ENCODE measurements at regions not wholly inside any gene's neighbourhood (a gene's known extent, or its start where the extent isn't known, plus 50 kb on each side); places are given as distances from the start of the nearest gene placed in this dataset.
"Not testable (repeated sequence)": the region's sequence is repeated elsewhere in the genome, so short reads cannot be mapped to it uniquely, and the experiment has no call there.

DNA sequence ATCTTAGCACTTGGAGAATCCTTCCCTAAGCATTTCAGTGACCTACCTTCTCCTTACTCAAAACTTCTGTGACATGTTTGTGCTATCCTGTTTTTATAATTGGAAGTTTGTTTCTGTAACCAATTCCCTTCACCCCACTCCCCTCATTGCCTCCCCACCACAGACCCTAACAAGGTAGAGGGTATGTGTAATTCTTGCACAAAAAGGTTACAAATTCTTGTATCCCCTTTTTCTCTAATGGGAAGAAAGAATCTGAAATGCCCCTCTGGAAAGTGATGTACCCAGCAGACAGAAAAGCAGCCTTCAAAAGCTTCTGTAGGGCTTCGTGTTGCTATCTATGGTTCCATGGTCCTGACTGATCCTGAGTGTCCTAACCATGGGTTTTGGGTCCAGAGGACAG lies 111.7 kb upstream of the TMEM170B start:
- FAIRE-seq, result no peak

- peak; percentile 5 for FAIRE-seq
Observed at GRCh38 chr6:11425431-11425871, 112.1 kb upstream of the TMEM170B start.

DNA sequence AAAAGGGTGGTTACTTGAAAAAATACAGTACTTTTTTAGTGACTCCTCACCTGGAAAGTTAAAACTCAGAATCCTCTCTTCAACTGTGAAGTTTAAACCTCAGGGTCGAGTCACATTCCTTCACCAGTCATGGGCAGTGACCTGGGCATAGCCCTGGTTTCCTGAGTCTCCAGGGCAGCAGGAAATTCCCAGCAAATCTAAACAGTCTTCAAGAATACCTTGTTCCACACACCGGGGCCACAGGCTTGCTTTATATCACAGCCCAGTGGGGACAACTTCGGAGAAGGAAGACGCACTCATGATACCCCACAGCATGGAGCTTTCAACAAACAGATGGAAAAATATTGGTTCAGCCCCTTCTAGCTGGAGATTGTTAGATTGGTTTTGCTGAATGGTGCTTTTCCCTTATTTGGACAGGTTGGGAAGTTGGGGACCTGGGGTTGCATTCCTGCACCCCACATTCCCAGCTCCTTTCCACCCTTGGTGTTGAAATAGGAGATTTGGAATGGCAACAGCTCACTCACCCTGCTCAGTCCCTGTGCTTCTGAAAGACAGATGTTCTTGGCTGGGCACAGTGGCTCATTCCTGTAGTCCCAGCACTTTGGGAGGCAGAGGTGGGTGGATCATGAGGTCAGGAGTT lies 113.0 kb upstream of the TMEM170B start:
- FAIRE-seq, result no peak

- no peak for FAIRE-seq
Observed at GRCh38 chr6:11423667-11424066, 113.9 kb upstream of the TMEM170B start.

GRCh38 chr6:11423072-11423471 lies 114.5 kb upstream of the TMEM170B start:
- no peak for FAIRE-seq

DNA sequence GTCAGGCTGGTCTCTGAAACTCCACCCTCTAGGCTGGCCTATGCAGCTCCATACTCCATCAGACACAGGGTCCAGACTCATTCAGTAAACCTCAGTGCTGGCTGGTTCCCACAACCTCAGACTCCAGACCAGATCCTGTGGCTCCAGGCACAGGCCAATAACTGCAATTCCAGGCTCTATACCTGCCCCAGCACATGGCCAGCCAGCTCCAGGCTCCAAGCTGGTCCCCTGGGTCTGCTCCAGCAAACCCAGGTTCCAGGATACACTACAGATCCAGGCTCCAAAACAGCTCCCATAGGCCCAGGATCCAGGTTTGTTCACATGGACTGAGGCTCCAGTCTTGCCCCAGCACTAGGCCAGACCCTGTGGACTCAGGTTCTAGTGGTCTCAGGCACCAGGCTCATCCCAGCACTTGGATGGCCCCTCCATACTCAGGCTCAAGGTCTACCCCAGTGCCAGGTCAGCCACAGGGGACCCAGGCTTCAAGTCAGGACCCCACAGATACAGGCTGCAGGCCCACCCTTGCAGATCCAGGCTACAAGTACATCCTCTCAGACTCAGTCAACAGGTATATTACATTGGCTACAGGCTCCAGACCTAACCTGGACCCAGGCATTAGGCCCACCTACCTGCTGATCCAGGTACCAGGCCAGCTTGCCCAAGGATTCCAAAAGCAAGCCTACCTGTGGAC lies 117.6 kb upstream of the TMEM170B start:
- FAIRE-seq, result no peak

GRCh38 chr6:11418290-11418905 lies 119.2 kb upstream of the TMEM170B start:
- FAIRE-seq, result no peak

- no peak for FAIRE-seq
Observed at GRCh38 chr6:11416936-11417576, 120.5 kb upstream of the TMEM170B start.

DNA sequence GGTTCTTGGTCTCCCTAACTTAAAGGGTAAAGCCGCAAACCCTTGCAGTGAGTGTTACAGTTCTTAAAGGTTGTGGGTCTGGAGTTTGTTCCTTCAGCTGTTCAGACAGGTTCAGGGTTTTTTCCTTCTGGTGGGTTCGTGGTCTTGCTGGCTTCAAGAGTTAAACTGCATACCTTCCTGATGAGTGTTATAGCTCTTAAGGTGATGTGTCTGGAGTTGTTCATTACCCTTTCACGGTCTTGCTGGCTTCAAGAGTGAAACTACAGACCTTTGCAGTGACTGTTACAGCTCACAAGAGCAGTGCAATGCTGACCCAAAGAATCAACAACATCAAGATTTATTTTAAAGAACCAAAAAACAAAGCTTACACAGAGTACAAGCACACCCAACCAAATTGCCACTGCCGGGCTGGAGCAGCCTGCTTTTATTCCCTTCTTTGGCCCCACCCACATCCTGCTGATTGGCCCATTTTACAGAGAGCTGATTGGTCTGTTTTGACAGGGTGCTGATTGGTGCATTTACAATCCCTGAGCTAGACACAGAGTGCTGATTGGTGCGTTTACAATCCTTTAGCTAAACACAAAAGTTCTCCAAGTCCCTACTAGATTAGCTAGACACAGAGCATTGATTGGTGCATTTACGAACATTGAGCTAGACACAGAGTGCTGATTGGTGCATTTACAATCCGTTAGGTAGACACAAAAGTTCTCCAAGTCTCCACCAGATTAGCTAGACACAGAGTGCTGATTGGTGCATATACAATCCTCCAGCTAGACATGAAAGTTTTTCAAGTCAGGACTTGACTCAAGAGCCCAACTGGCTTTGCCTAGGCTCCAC lies 121.2 kb upstream of the TMEM170B start:
- FAIRE-seq, result not testable (repeated sequence)

GRCh38 chr6:11415557-11415956 lies 122.0 kb upstream of the TMEM170B start:
- no peak for FAIRE-seq

GRCh38 chr6:11414176-11414963 lies 123.2 kb upstream of the TMEM170B start:
- no peak for FAIRE-seq

DNA sequence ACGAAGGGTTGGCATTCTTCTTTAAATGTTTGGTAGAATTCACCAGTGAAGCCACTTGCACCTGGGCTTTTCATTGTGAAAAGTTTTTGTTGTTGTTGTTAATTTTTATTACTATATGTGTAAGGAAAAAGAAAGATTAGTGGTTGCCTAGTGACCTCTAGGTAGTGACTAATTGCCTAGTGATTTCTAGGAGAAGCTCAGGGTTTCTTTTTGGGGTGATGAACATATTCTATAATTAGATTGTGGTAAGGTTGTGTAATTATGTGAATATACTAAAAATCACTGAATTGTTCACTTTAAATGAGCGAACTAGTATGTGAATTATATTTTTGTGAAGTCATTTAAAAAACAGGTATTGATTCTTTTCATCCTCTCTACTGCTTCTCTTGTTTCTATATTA lies 123.8 kb upstream of the TMEM170B start:
- FAIRE-seq, result no peak

- no peak for FAIRE-seq
Observed at GRCh38 chr6:11413117-11413687, 124.3 kb upstream of the TMEM170B start.

GRCh38 chr6:11412616-11413015 lies 124.9 kb upstream of the TMEM170B start:
- FAIRE-seq, result no peak

- FAIRE-seq, result no peak
Observed at GRCh38 chr6:11412011-11412424, 125.5 kb upstream of the TMEM170B start.

DNA sequence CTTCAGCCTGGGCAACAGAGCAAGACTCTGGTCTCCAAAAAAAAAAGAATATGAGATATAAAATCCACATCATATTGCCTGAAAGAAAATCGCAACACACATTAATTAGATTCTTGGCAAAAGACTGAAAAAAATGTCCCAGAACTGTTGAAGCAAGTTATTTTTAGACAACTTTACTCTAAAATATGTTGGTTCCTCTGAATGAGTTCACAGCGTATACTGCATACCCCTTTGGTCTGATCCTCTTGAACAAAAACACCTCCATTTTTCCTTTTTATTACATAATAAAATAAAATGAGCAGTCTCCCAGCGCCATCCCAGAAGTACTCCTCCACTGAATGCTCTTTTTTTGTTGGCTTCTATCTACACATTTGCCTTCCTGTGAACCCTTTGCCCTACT lies 126.0 kb upstream of the TMEM170B start:
- no peak for FAIRE-seq

- no peak for FAIRE-seq
Observed at GRCh38 chr6:11410539-11411307, 126.8 kb upstream of the TMEM170B start.

GRCh38 chr6:11409371-11409770 lies 128.2 kb upstream of the TMEM170B start:
- FAIRE-seq, result no peak

DNA sequence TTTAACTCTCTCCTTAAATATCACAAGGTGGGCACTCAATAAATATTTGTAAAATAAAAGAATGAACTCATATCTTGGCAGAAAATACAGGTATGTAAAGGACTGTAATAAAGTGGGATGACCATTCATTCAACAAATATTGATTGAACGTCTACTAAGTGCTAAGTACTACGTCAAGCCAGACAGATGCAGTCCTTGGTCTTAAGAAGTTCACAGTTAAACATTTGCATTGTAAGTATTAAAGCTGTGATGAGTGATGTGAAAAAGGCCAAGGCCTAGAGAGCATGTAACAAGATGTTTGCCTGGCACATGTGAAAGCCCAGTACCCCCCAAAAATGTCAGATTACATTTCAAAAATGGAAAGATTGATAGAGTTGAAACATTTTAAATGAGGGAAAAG lies 130.1 kb upstream of the TMEM170B start:
- FAIRE-seq, result no peak

- FAIRE-seq, result no peak
Observed at GRCh38 chr6:11404838-11405237, 132.7 kb upstream of the TMEM170B start.

DNA sequence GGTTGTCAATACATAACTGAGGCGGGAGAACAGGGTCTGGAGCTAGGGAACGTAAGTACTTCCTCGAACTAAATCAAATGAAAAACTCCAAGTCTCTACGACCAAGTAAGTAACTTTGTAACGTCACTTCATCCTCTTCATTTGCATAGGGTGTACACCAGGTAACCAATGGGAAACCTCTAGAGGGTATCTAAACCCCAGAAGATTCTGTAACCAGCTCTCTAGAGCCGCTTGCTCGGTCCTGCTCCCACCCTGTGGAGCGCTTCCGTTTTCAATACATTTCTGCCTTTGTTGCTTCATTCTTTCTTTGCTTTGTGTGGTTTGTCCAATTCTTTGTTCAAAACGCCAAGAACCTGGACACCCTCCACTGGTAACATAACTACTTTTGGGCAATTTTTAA lies 133.5 kb upstream of the TMEM170B start:
- FAIRE-seq, result no peak
